ENCODE measurements at regions not wholly inside any gene's neighbourhood (a gene's known extent, or its start where the extent isn't known, plus 50 kb on each side); places are given as distances from the start of the nearest gene placed in this dataset.

- no peak for DNase-seq (ENCODE audit: low spot score in 2 of 2)
- no peak overlapping the region for H3K4me3 ChIP-seq (ENCODE audit: low read depth, poor library complexity, severe bottlenecking)
- TF ChIP-seq POLR2A (IDR thresholded peaks at IDR 0.05) (no peak), CTCF (IDR thresholded peaks at IDR 0.05) (no peak)
- intact Hi-C loops (cut with DNase I; ENCODE audit: low total_unique reads), result no loop called here
Measured at GRCh38 chr13:106138620-106139019, 396.8 kb downstream of the EFNB2 start.

- intact Hi-C loops (cut with DNase I; ENCODE audit: low total_unique reads), result no loop called here
- no peak for TF ChIP-seq POLR2A (IDR thresholded peaks at IDR 0.05)
- no peak for TF ChIP-seq CTCF (IDR thresholded peaks at IDR 0.05)
- 48 to 52% methylated on average over 2 of the region's 2 CpGs for WGBS, 2 donors
- no peak for DNase-seq (ENCODE audit: low spot score in 2 of 2)
- no peak overlapping the region for H3K4me3 ChIP-seq (ENCODE audit: low read depth, poor library complexity, severe bottlenecking)
Measured at GRCh38 chr13:106133025-106133424, 402.4 kb downstream of the EFNB2 start.

- DNase-seq (ENCODE audit: low spot score in 2 of 2), result no peak
- TF ChIP-seq CTCF (IDR thresholded peaks at IDR 0.05), result no peak
- no peak for TF ChIP-seq POLR2A (IDR thresholded peaks at IDR 0.05)
- 68 to 82% methylated on average over 1 of the region's 1 CpG for WGBS, 2 donors
- H3K4me3 ChIP-seq (ENCODE audit: low read depth, poor library complexity, severe bottlenecking), result no peak overlapping the region
- intact Hi-C loops (cut with DNase I; ENCODE audit: low total_unique reads), result no loop called here
Measured at GRCh38 chr13:106132216-106132615, 403.2 kb downstream of the EFNB2 start.

GRCh38 chr13:106129993-106130392 is 405.5 kb downstream of the EFNB2 start:
- TF ChIP-seq CTCF (IDR thresholded peaks at IDR 0.05) (no peak), POLR2A (IDR thresholded peaks at IDR 0.05) (no peak)
- no peak overlapping the region for H3K4me3 ChIP-seq (ENCODE audit: low read depth, poor library complexity, severe bottlenecking)
- DNase-seq (ENCODE audit: low spot score in 2 of 2), result no peak
- intact Hi-C loops (cut with DNase I; ENCODE audit: low total_unique reads), result no loop called here
- WGBS, 2 donors, result 49% methylated on average over 2 of the region's 2 CpGs

- 76 to 89% methylated on average over 1 of the region's 1 CpG for WGBS, 2 donors
- H3K4me3 ChIP-seq (ENCODE audit: low read depth, poor library complexity, severe bottlenecking), result no peak overlapping the region
- TF ChIP-seq CTCF (IDR thresholded peaks at IDR 0.05), result no peak
- no peak for TF ChIP-seq POLR2A (IDR thresholded peaks at IDR 0.05)
- intact Hi-C loops (cut with DNase I; ENCODE audit: low total_unique reads), result no loop called here
- DNase-seq (ENCODE audit: low spot score in 2 of 2), result no peak
Measured at GRCh38 chr13:106129273-106129672, 406.2 kb downstream of the EFNB2 start.

GRCh38 chr13:106122234-106122633 is 413.2 kb downstream of the EFNB2 start:
- TF ChIP-seq POLR2A (IDR thresholded peaks at IDR 0.05) (no peak), CTCF (IDR thresholded peaks at IDR 0.05) (no peak)
- intact Hi-C loops (cut with DNase I; ENCODE audit: low total_unique reads), result no loop called here
- no peak overlapping the region for H3K4me3 ChIP-seq (ENCODE audit: low read depth, poor library complexity, severe bottlenecking)
- no peak for DNase-seq (ENCODE audit: low spot score in 2 of 2)
- 84 to 87% methylated on average over 4 of the region's 4 CpGs for WGBS, 2 donors

All from lower leg skin (tissue), 4 donors.